GM12892 (cell line): ENCODE measurements at regions not wholly inside any gene's neighbourhood (a gene's known extent, or its start where the extent isn't known, plus 50 kb on each side); places are given as distances from the start of the nearest gene placed in this dataset.

Experiments
- POLR2A ChIP-seq: IDR thresholded peaks from 2 replicates; pipeline ENCODE4 v1.6.1; 2011; ENCODE audit warnings: low read depth, low read length, control low read depth
- POLR2AphosphoS5 ChIP-seq: IDR thresholded peaks from 2 replicates; pipeline ENCODE4 v1.6.1; 2011; ENCODE audit warnings: low read depth, low read length, control low read depth
- TAF1 ChIP-seq: IDR thresholded peaks from 2 replicates; pipeline ENCODE4 v1.6.1; 2011; ENCODE audit warnings: low read depth, mild to moderate bottlenecking, control low read depth, low read length, borderline replicate concordance

DNA sequence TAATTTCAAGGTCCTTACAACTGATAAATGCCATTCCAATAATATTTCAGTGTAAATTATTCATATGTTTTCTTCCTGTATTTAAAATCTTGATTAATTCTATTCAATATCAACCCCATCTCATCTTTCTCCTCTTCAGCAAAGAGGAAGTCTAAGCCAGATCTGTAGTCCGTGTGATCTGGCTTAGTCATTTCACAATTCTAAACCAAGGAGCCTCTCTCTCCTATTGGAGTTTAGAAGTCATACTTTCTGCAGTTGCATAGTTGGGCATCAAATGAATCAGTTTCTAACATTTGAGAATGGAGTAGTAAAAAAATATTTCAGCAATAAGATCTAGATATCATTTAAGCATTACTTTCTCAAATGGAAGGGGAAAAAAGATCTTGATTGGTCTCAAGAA is 354.9 kb downstream of the JRKL start:
- TF ChIP-seq POLR2A: no peak
- TF ChIP-seq TAF1: no peak
- TF ChIP-seq POLR2AphosphoS5: no peak
